CD4-positive, alpha-beta memory T cell (primary cell): ENCODE measurements at regions not wholly inside any gene's neighbourhood (a gene's known extent, or its start where the extent isn't known, plus 50 kb on each side); places are given as distances from the start of the nearest gene placed in this dataset.
"Not testable (repeated sequence)": the region's sequence is repeated elsewhere in the genome, so short reads cannot be mapped to it uniquely, and the experiment has no call there.

Experiments used
- CTCF ChIA-PET: fragments of 350-600 bp; sonication (Branson Sonifier 250); formaldehyde crosslinking; loops from one replicate; lab custom pipeline; 2021; ENCODE audit warnings: inconsistent platforms; ENCODE audit not compliant: partially characterized antibody; lab: Charles Lee
- POLR2A ChIA-PET: fragments of 350-600 bp; sonication (Branson Sonifier 250); formaldehyde crosslinking; loops from one replicate; lab custom pipeline; 2021; ENCODE audit not compliant: partially characterized antibody; lab: Charles Lee
- DNase-seq, 5 donors: peaks; one replicate each; pipeline versions ENCODE4 v3.0.0 to v3.0.0-alpha.2; 2020 to 2022; ENCODE audit warnings: mixed read lengths in 1 of 5
- H3K27ac ChIP-seq: one replicate; pipeline ENCODE4 v1.7.0; 2013; ENCODE audit warnings: low read depth, low read length
- H3K27me3 ChIP-seq: 2 replicates; pipeline ENCODE4 v1.7.0; 2013; ENCODE audit warnings: mild to moderate bottlenecking, low read length, moderate library complexity; ENCODE audit not compliant: insufficient read depth
- H3K36me3 ChIP-seq: 2 replicates; pipeline ENCODE4 v1.7.0; 2013; ENCODE audit warnings: mild to moderate bottlenecking, low read length, moderate library complexity; ENCODE audit not compliant: insufficient read depth
- H3K4me1 ChIP-seq: 2 replicates; pipeline ENCODE4 v1.7.0; 2013; ENCODE audit warnings: mild to moderate bottlenecking, low read length, moderate library complexity; ENCODE audit not compliant: insufficient read depth
- H3K4me3 ChIP-seq, 2 donors: one replicate each; pipeline ENCODE4 v1.7.0; 2013; ENCODE audit warnings: low read length in 2 of 2, mild to moderate bottlenecking in 1 of 2
- H3K9me3 ChIP-seq, 2 donors: one replicate each; pipeline ENCODE4 v1.7.0; 2013; ENCODE audit warnings: low read length in 2 of 2, control low read depth in 1 of 2; ENCODE audit not compliant: control insufficient read depth in 1 of 2
- H3K27ac Mint-ChIP-seq, 7 donors: one replicate each; pipeline ENCODE4 v1.8.0; 2020 to 2021; ENCODE audit warnings: mixed read lengths in 7 of 7, mild to moderate bottlenecking in 6 of 7, inconsistent platforms in 3 of 7, moderate library complexity in 3 of 7
- H3K27me3 Mint-ChIP-seq, 2 donors: one replicate each; pipeline ENCODE4 v1.8.0; 2020 to 2021; ENCODE audit warnings: mixed read lengths in 2 of 2
- H3K36me3 Mint-ChIP-seq, 2 donors: one replicate each; pipeline ENCODE4 v1.8.0; 2020 to 2021; ENCODE audit warnings: mixed read lengths in 2 of 2, inconsistent platforms in 1 of 2, mild to moderate bottlenecking in 1 of 2
- H3K4me1 Mint-ChIP-seq, 4 donors: one replicate each; pipeline ENCODE4 v1.8.0; 2020 to 2021; ENCODE audit warnings: mixed read lengths in 4 of 4, mild to moderate bottlenecking in 1 of 4
- H3K4me3 Mint-ChIP-seq, 8 donors: one replicate each; pipeline ENCODE4 v1.8.0; 2020 to 2021; ENCODE audit warnings: mixed read lengths in 8 of 8, mild to moderate bottlenecking in 7 of 8, moderate library complexity in 6 of 8, inconsistent platforms in 3 of 8
- H3K9me3 Mint-ChIP-seq, 8 donors: one replicate each; pipeline ENCODE4 v1.8.0; 2020 to 2021; ENCODE audit warnings: mixed read lengths in 8 of 8, mild to moderate bottlenecking in 5 of 8, inconsistent platforms in 3 of 8, moderate library complexity in 1 of 8
- intact Hi-C: fragments of 100-400 bp; cut with micrococcal nuclease; formaldehyde crosslinking; loops from one replicate; pipeline ENCODE4 v1.15.1; 2023

DNA sequence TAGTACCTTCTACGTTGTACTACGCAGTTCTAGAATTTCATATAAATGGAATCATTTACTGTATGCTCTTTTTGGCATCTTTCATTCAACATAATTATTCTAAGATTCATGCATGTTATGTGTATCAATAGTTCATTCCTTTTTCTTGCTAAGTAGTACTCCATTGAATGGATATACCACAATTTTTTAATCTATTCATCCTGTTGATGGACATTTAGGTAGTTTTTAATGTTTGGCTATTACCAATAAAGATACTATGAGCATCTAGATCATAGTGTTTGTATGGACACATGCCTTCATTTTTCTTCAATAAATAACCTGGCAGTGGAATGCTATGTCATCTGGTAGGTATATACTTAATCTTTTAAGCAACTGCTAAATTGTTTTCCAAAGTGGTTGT is 83.0 kb upstream of the ELN start:
- no peak overlapping the region for H3K27ac ChIP-seq
- H3K4me1 ChIP-seq, result no peaks in the 10 kb centered on the region
- Mint-ChIP-seq H3K4me1 (no peaks in the 10 kb centered on the region), H3K4me3 (no peak overlapping the region), H3K36me3 (peaks cover 5 to 10% of the 10 kb centered on the region in 2 donors), H3K9me3 (peaks cover 2 to 73% (median 52%) of the 10 kb centered on the region in 8 donors), H3K27me3 (peaks cover 10 to 14% of the 10 kb centered on the region in 2 donors), H3K27ac (no peak overlapping the region)
- ChIA-PET POLR2A (no interaction called here), CTCF (no interaction called here)
- H3K4me3 ChIP-seq, result no peak overlapping the region
- H3K9me3 ChIP-seq, result peaks cover 0 to 7% of the 10 kb centered on the region in 2 donors
- H3K27me3 ChIP-seq, result peaks cover 4% of the 10 kb centered on the region
- intact Hi-C loops, result no loop called here
- no peaks in the 10 kb centered on the region for H3K36me3 ChIP-seq
- no peak for DNase-seq

DNA sequence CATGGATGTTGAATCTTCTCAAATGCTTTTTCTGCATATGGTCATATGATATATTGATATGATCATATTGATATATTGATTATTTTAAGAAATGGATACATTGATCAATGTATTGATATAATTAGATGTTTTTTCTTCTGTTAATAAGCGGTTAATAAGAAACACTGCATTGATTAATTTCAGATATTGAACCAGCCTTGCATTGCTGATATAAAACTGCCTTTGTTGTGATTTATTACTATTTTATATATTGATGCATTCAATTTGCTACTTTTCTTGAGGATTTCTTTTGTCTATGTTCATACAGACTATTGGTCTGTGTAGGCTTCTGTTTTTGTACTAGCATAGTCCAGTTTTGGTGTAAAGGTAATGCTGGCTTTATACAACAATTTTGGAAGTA is 79.7 kb upstream of the ELN start:
- H3K4me1 Mint-ChIP-seq, result no peaks in the 10 kb centered on the region
- H3K4me3 Mint-ChIP-seq, result peak overlapping the region in 1 of 8 donors; percentile 2
- peaks cover 0 to 10% of the 10 kb centered on the region in 2 donors for H3K36me3 Mint-ChIP-seq
- intact Hi-C loops, result no loop called here
- no peak overlapping the region for H3K27ac Mint-ChIP-seq
- peaks cover 2 to 54% (median 34%) of the 10 kb centered on the region in 8 donors for H3K9me3 Mint-ChIP-seq
- H3K27me3 Mint-ChIP-seq, result peaks cover 14 to 16% of the 10 kb centered on the region in 2 donors
- Histone ChIP-seq H3K4me3 (no peak overlapping the region), H3K27me3 (no peaks in the 10 kb centered on the region), H3K36me3 (no peaks in the 10 kb centered on the region), H3K9me3 (peaks cover 0 to 7% of the 10 kb centered on the region in 2 donors), H3K27ac (no peak overlapping the region), H3K4me1 (no peaks in the 10 kb centered on the region)
- CTCF ChIA-PET, result no interaction called here
- DNase-seq, result no peak
- POLR2A ChIA-PET, result no interaction called here

DNA sequence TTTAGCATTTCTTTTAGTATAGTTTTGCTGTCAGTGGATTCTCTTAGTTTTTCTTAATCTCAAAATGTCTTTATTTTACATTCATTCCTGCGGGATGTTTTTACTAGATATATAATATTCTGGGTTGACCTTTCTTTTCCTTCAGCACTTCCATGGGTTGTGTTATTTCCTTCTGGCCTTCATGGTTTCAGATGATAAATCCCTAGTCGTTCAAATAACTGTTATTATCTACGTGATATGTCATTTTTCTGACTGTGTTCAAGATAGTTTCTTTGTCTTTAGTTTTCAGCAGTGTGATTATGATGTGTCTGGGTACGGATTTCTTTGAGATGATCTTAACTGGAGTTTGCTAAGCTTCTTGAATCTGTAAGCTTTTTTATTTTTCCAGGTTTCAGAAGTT is 75.7 kb upstream of the ELN start:
- DNase-seq, result no peak
- intact Hi-C loops, result no loop called here
- Mint-ChIP-seq H3K27ac (no peak overlapping the region), H3K27me3 (peaks cover 19 to 24% of the 10 kb centered on the region in 2 donors), H3K36me3 (peaks cover 0 to 5% of the 10 kb centered on the region in 2 donors), H3K9me3 (peaks cover 2 to 28% (median 20%) of the 10 kb centered on the region in 8 donors), H3K4me3 (no peak overlapping the region), H3K4me1 (no peaks in the 10 kb centered on the region)
- Histone ChIP-seq H3K36me3 (no peaks in the 10 kb centered on the region), H3K4me3 (no peak overlapping the region), H3K27ac (no peak overlapping the region), H3K27me3 (no peaks in the 10 kb centered on the region), H3K4me1 (no peaks in the 10 kb centered on the region), H3K9me3 (no peaks in the 10 kb centered on the region)
- CTCF ChIA-PET, result no interaction called here
- POLR2A ChIA-PET, result interaction anchor here (0.7 kb wide), 1 partner anchor 31 kb away, joined by 3 read pairs; no protein-coding TSS in a partner anchor

DNA sequence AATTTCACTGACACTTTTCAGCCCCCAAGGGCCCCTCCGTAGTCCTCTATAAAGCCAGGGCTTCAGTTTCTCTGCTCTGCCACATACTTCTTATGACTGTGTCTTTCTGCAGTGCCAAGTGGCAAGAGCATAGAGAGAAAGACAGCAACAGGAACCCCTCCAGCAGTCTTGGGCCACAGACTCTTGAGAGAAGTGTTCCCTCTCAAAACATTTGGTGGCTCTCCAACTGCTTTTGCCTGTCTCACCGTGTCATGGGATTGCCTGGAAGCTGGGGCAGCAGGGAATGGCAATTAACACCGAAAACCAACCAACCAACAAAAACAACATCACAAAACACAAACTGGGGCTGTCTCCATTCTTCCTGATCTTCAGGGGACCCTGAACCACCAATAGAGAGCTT is 73.8 kb upstream of the ELN start:
- Histone ChIP-seq H3K9me3 (no peaks in the 10 kb centered on the region), H3K36me3 (no peaks in the 10 kb centered on the region), H3K4me1 (no peaks in the 10 kb centered on the region), H3K4me3 (no peak overlapping the region), H3K27ac (no peak overlapping the region), H3K27me3 (no peaks in the 10 kb centered on the region)
- H3K27me3 Mint-ChIP-seq, result peaks cover 16 to 22% of the 10 kb centered on the region in 2 donors
- peaks cover 1 to 12% (median 5%) of the 10 kb centered on the region in 8 donors for H3K9me3 Mint-ChIP-seq
- no peak for DNase-seq
- ChIA-PET CTCF (no interaction called here), POLR2A (no interaction called here)
- H3K36me3 Mint-ChIP-seq, result peaks cover 0 to 2% of the 10 kb centered on the region in 2 donors
- no peaks in the 10 kb centered on the region for H3K4me1 Mint-ChIP-seq
- intact Hi-C loops, result no loop called here
- no peak overlapping the region for H3K27ac Mint-ChIP-seq
- no peak overlapping the region for H3K4me3 Mint-ChIP-seq

DNA sequence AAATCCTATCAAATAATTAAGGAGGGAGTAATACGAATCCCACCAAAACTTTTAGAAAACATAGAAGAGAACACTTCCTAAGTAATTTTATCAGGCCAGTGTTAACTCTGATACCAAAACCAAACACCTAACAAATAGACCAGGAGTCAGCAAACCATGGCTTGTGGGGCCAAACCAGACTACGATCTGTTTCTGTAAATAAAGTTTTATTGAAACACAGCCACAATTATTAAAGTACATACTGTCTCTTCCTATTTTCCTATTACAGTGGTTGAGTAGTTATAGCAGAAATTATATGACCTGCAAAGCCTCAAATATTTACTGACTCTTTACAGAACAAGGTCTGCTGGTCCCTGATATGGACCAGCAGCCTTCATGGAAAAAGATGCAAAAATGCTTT is 73.1 kb upstream of the ELN start:
- H3K36me3 ChIP-seq, result no peaks in the 10 kb centered on the region
- Mint-ChIP-seq H3K27ac (no peak overlapping the region), H3K4me3 (no peak overlapping the region), H3K9me3 (peaks cover 0 to 5% (median 0%) of the 10 kb centered on the region in 8 donors), H3K4me1 (no peaks in the 10 kb centered on the region), H3K27me3 (peaks cover 15 to 20% of the 10 kb centered on the region in 2 donors), H3K36me3 (no peaks in the 10 kb centered on the region)
- H3K4me1 ChIP-seq, result no peaks in the 10 kb centered on the region
- no peaks in the 10 kb centered on the region for H3K27me3 ChIP-seq
- no peak for DNase-seq
- ChIA-PET POLR2A (no interaction called here), CTCF (no interaction called here)
- intact Hi-C loops, result no loop called here
- no peak overlapping the region for H3K4me3 ChIP-seq
- H3K9me3 ChIP-seq, result no peaks in the 10 kb centered on the region
- no peak overlapping the region for H3K27ac ChIP-seq

DNA sequence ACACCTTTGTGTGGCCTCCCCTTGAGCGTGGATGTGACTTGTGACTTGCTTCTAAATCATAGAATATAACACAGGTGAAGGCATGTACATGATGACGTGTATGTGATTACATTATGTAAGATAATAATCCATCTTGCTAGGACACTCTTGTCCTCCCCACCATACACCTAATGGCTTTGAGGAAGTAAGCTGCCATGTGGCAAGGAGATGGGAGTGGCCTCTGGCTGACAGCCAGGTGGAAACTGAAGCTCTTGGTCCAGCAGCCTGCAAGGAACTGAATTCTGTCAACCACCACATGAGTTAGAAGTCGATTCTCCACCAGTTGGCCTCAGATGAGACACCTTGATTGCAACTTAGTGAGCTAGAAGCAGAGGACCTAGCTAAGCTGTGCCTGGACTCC is 67.4 kb upstream of the ELN start:
- no peak for DNase-seq
- Histone ChIP-seq H3K4me1 (no peaks in the 10 kb centered on the region), H3K27ac (no peak overlapping the region), H3K9me3 (no peaks in the 10 kb centered on the region), H3K4me3 (no peak overlapping the region), H3K27me3 (no peaks in the 10 kb centered on the region), H3K36me3 (no peaks in the 10 kb centered on the region)
- intact Hi-C loops, result no loop called here
- ChIA-PET POLR2A (no interaction called here), CTCF (interaction anchor here (0.7 kb wide), 1 partner anchor 18 kb away, joined by 3 read pairs; no protein-coding TSS in a partner anchor)
- Mint-ChIP-seq H3K9me3 (peaks cover 0 to 28% (median 15%) of the 10 kb centered on the region in 8 donors), H3K4me1 (no peaks in the 10 kb centered on the region), H3K36me3 (peaks cover 3 to 12% of the 10 kb centered on the region in 2 donors), H3K27ac (peak overlapping the region in 1 of 7 donors; percentile 15), H3K27me3 (peaks cover 4 to 14% of the 10 kb centered on the region in 2 donors), H3K4me3 (no peak overlapping the region)

DNA sequence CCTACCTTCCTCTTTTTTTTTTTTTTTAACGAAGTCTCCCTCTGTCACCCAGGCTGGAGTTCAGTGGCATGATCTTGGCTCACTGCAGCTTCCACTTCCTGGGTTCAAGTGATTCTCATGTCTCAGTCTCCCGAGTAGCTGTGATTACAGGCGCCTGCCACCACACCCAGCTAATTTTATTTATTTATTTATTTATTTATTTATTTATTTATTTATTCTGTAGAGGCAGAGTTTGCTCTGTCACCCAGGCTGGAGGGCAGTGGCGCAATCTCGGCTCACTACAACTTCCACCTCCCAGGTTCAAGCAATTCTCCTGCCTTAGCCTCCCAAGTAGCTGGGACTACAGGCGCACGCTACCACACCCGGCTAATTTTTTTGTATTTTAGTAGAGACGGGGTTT is 66.0 kb upstream of the ELN start:
- H3K4me3 Mint-ChIP-seq, H3K4me1 ChIP-seq, H3K27ac ChIP-seq, CTCF ChIA-PET, H3K4me1 Mint-ChIP-seq, H3K4me3 ChIP-seq, DNase-seq, H3K9me3 ChIP-seq, H3K27me3 ChIP-seq, H3K27ac Mint-ChIP-seq, POLR2A ChIA-PET, H3K36me3 ChIP-seq, intact Hi-C loops: not testable (repeated sequence)
- H3K27me3 Mint-ChIP-seq, result peaks cover 4 to 10% of the 10 kb centered on the region in 2 donors
- peaks cover 0 to 28% (median 15%) of the 10 kb centered on the region in 8 donors for H3K9me3 Mint-ChIP-seq
- peaks cover 3 to 12% of the 10 kb centered on the region in 2 donors for H3K36me3 Mint-ChIP-seq
